Neural progenitor cell (in vitro differentiated cells): ENCODE measurements at regions not wholly inside any gene's neighbourhood (a gene's known extent, or its start where the extent isn't known, plus 50 kb on each side); places are given as distances from the start of the nearest gene placed in this dataset.

ENCODE experiments used
- DNase-seq: peaks from one replicate; pipeline ENCODE4 v3.0.0-alpha.2; 2016; ENCODE audit warnings: low spot score
- H2AFZ ChIP-seq: fragments of 200-600 bp; sonication (generic); replicated peaks from 2 replicates; pipeline ENCODE4 v1.6.1; 2016; ENCODE audit warnings: antibody characterized with exemption
- H3F3A ChIP-seq: fragments of 200-600 bp; sonication (generic); 2 replicates; pipeline ENCODE4 v1.6.1; 2016; ENCODE audit warnings: antibody characterized with exemption, low read depth
- H3K27ac ChIP-seq: fragments of 200-600 bp; sonication (generic); 2 replicates; pipeline ENCODE4 v1.5.1; 2016; ENCODE audit warnings: mild to moderate bottlenecking
- H3K27me3 ChIP-seq: fragments of 200-600 bp; sonication (generic); 2 replicates; pipeline ENCODE4 v1.6.1; 2016; ENCODE audit warnings: mild to moderate bottlenecking, moderate library complexity
- H3K36me3 ChIP-seq: fragments of 200-600 bp; sonication (generic); 2 replicates; pipeline ENCODE4 v1.5.1; 2016
- H3K4me1 ChIP-seq: fragments of 200-600 bp; sonication (generic); 2 replicates; pipeline ENCODE4 v1.6.1; 2016; ENCODE audit warnings: mixed run types
- H3K4me2 ChIP-seq: fragments of 200-600 bp; sonication (generic); 2 replicates; pipeline ENCODE4 v1.6.1; 2016
- H3K4me3 ChIP-seq: fragments of 200-600 bp; sonication (generic); 2 replicates; pipeline ENCODE4 v1.5.1; 2016
- H3K79me2 ChIP-seq: fragments of 200-600 bp; sonication (generic); 2 replicates; pipeline ENCODE4 v1.6.1; 2016; ENCODE audit warnings: low read depth
- H3K9ac ChIP-seq: fragments of 200-600 bp; sonication (generic); 2 replicates; pipeline ENCODE4 v1.6.1; 2016
- H3K9me3 ChIP-seq: fragments of 200-600 bp; sonication (generic); 2 replicates; pipeline ENCODE4 v1.5.1; 2016; ENCODE audit warnings: low read depth
- H4K20me1 ChIP-seq: fragments of 200-600 bp; sonication (generic); 2 replicates; pipeline ENCODE4 v1.6.1; 2016; ENCODE audit warnings: low read depth
- H3K27ac Mint-ChIP-seq: 3 replicates; pipeline ENCODE4 v1.8.0; 2021; ENCODE audit warnings: mixed read lengths
- H3K27me3 Mint-ChIP-seq: 2 replicates; pipeline ENCODE4 v1.8.0; 2022; ENCODE audit warnings: low read depth, mild to moderate bottlenecking, inconsistent platforms, moderate library complexity, mixed read lengths; ENCODE audit not compliant: insufficient read depth
- H3K36me3 Mint-ChIP-seq: 3 replicates; pipeline ENCODE4 v1.8.0; 2021; ENCODE audit warnings: mixed read lengths
- H3K4me1 Mint-ChIP-seq: 3 replicates; pipeline ENCODE4 v1.8.0; 2021; ENCODE audit warnings: mixed read lengths
- H3K4me3 Mint-ChIP-seq: 3 replicates; pipeline ENCODE4 v1.8.0; 2021; ENCODE audit warnings: mild to moderate bottlenecking, moderate library complexity, mixed read lengths
- H3K9me3 Mint-ChIP-seq: 3 replicates; pipeline ENCODE4 v1.8.0; 2020; ENCODE audit warnings: mixed read lengths
- CTCF ChIP-seq: fragments of 200-600 bp; sonication (generic); IDR thresholded peaks from 2 replicates; pipeline ENCODE4 v1.5.1; 2017; ENCODE audit warnings: antibody characterized with exemption, mild to moderate bottlenecking
- EZH2 ChIP-seq: fragments of 200-600 bp; sonication (generic); IDR thresholded peaks from 2 replicates; pipeline ENCODE4 v1.6.1; 2017; ENCODE audit warnings: antibody characterized with exemption, mild to moderate bottlenecking, moderate library complexity
- EZH2phosphoT487 ChIP-seq: fragments of 200-600 bp; sonication (generic); IDR thresholded peaks from 2 replicates; pipeline ENCODE4 v1.6.1; 2017; ENCODE audit warnings: antibody characterized with exemption

- DNase-seq = no peak
Measured at GRCh38 chrX:99777912-99778311, 632.2 kb downstream of the PCDH19 start.

GRCh38 chrX:99761731-99762130 lies 648.3 kb downstream of the PCDH19 start:
- H3K27me3 ChIP-seq = no peaks in the 10 kb centered on the region
- H3K4me1 ChIP-seq = no peaks in the 10 kb centered on the region
- H3K27ac ChIP-seq = no peak overlapping the region
- Mint-ChIP-seq H3K4me1 (no peaks in the 10 kb centered on the region), H3K27me3 (no peaks in the 10 kb centered on the region), H3K36me3 (peaks cover 3% of the 10 kb centered on the region), H3K4me3 (no peak overlapping the region), H3K9me3 (peaks cover 2% of the 10 kb centered on the region), H3K27ac (no peak overlapping the region)
- no peaks in the 10 kb centered on the region for H3K79me2 ChIP-seq
- no peak overlapping the region for H3K9ac ChIP-seq
- H3K9me3 ChIP-seq = no peaks in the 10 kb centered on the region
- no peaks in the 10 kb centered on the region for H3K36me3 ChIP-seq
- H3F3A ChIP-seq = no peaks in the 10 kb centered on the region
- H3K4me2 ChIP-seq = no peak overlapping the region
- no peak for DNase-seq
- no peak for TF ChIP-seq EZH2phosphoT487
- no peak for TF ChIP-seq EZH2
- no peak for TF ChIP-seq CTCF
- H2AFZ ChIP-seq = no peak overlapping the region
- H3K4me3 ChIP-seq = no peak overlapping the region
- no peaks in the 10 kb centered on the region for H4K20me1 ChIP-seq

More at GRCh38 chrX:99777912-99778311, 632.2 kb downstream of the PCDH19 start:
- Histone ChIP-seq H3K9me3 (no peaks in the 10 kb centered on the region), H3K27me3 (no peaks in the 10 kb centered on the region), H3K4me3 (no peak overlapping the region), H3F3A (no peaks in the 10 kb centered on the region), H3K4me2 (no peak overlapping the region), H3K27ac (no peak overlapping the region), H3K9ac (no peak overlapping the region), H2AFZ (no peak overlapping the region), H4K20me1 (no peaks in the 10 kb centered on the region), H3K4me1 (no peaks in the 10 kb centered on the region), H3K36me3 (no peaks in the 10 kb centered on the region), H3K79me2 (no peaks in the 10 kb centered on the region)
- no peak for TF ChIP-seq EZH2
- Mint-ChIP-seq H3K4me1 (no peaks in the 10 kb centered on the region), H3K27me3 (no peaks in the 10 kb centered on the region), H3K27ac (no peak overlapping the region), H3K9me3 (peaks cover 2% of the 10 kb centered on the region), H3K4me3 (no peak overlapping the region), H3K36me3 (no peaks in the 10 kb centered on the region)

- DNase-seq = no peak
- H3K27me3 Mint-ChIP-seq = no peaks in the 10 kb centered on the region
- no peaks in the 10 kb centered on the region for H3K27me3 ChIP-seq
- peaks cover 5% of the 10 kb centered on the region for H3K9me3 Mint-ChIP-seq
- no peak overlapping the region for H3K4me3 Mint-ChIP-seq
- H3K79me2 ChIP-seq = no peaks in the 10 kb centered on the region
- H3K4me1 Mint-ChIP-seq = no peaks in the 10 kb centered on the region
- H3K27ac ChIP-seq = no peak overlapping the region
- TF ChIP-seq CTCF = no peak
- no peak for TF ChIP-seq EZH2phosphoT487
- no peak for TF ChIP-seq EZH2
- H3F3A ChIP-seq = no peaks in the 10 kb centered on the region
- no peak overlapping the region for H3K9ac ChIP-seq
- no peak overlapping the region for H3K4me2 ChIP-seq
- no peaks in the 10 kb centered on the region for H3K4me1 ChIP-seq
- no peak overlapping the region for H3K4me3 ChIP-seq
- H3K27ac Mint-ChIP-seq = no peak overlapping the region
- no peaks in the 10 kb centered on the region for H3K36me3 ChIP-seq
- H3K9me3 ChIP-seq = peaks cover 11% of the 10 kb centered on the region
- H2AFZ ChIP-seq = no peak overlapping the region
- H4K20me1 ChIP-seq = no peaks in the 10 kb centered on the region
- no peaks in the 10 kb centered on the region for H3K36me3 Mint-ChIP-seq
Measured at GRCh38 chrX:99752776-99753175, 657.3 kb downstream of the PCDH19 start.

- no peaks in the 10 kb centered on the region for H3K4me1 Mint-ChIP-seq
- DNase-seq = no peak
- H3K27ac Mint-ChIP-seq = no peak overlapping the region
- no peaks in the 10 kb centered on the region for H3K36me3 Mint-ChIP-seq
- H3K79me2 ChIP-seq = no peaks in the 10 kb centered on the region
- no peaks in the 10 kb centered on the region for H3K36me3 ChIP-seq
- no peak overlapping the region for H3K4me2 ChIP-seq
- H3K27ac ChIP-seq = no peak overlapping the region
- peaks cover 2% of the 10 kb centered on the region for H3K27me3 Mint-ChIP-seq
- H3F3A ChIP-seq = no peaks in the 10 kb centered on the region
- H3K9ac ChIP-seq = no peak overlapping the region
- peaks cover 11% of the 10 kb centered on the region for H3K9me3 ChIP-seq
- no peaks in the 10 kb centered on the region for H4K20me1 ChIP-seq
- H3K9me3 Mint-ChIP-seq = peaks cover 5% of the 10 kb centered on the region
- no peak overlapping the region for H3K4me3 ChIP-seq
- TF ChIP-seq EZH2phosphoT487 = no peak
- no peak for TF ChIP-seq CTCF
- no peak for TF ChIP-seq EZH2
- H2AFZ ChIP-seq = no peak overlapping the region
- H3K27me3 ChIP-seq = no peaks in the 10 kb centered on the region
- no peak overlapping the region for H3K4me3 Mint-ChIP-seq
- no peaks in the 10 kb centered on the region for H3K4me1 ChIP-seq
Measured at GRCh38 chrX:99750721-99751120, 659.4 kb downstream of the PCDH19 start.
